ENCODE measurements at regions not wholly inside any gene's neighbourhood (a gene's known extent, or its start where the extent isn't known, plus 50 kb on each side); places are given as distances from the start of the nearest gene placed in this dataset.

DNA sequence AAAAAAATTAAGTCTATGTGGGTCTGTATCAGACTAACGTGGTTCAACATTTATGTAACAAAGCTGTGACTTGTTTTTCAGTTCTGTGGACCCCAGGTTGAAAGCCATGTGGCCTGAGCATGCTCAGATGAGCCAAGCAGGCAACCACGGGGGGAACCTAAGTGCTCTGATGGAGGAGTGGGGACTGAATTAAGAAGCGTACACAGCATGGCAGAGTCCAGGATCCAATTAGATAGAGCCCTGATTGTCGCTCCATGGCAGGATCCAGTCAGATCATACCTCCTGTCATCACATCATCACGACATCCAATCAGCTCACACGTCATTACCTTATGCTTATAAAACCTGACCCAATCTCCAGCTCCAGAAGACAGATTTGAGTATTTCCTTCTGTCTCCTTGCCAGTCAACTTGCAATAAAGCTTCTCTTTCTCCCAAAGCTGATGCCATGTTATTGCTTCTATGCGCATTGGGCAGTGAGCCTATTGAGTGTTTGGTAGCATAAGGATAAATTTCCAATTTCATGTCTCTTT lies 1013.1 kb upstream of the TMEM132C start:
- no peaks in the 10 kb centered on the region for H3K36me3 ChIP-seq
- H2AFZ ChIP-seq (replicated peaks): no peak overlapping the region
- H3K4me3 ChIP-seq: no peak overlapping the region
- H3K79me2 ChIP-seq (ENCODE audit: low read depth): no peaks in the 10 kb centered on the region
- H3K27ac ChIP-seq: no peak overlapping the region
- no peak overlapping the region for H3K27ac Mint-ChIP-seq
- no peak for DNase-seq (ENCODE audit: low spot score)
- no peaks in the 10 kb centered on the region for H3K4me1 Mint-ChIP-seq
- H4K20me1 ChIP-seq (ENCODE audit: low read depth): no peaks in the 10 kb centered on the region
- no peaks in the 10 kb centered on the region for H3K36me3 Mint-ChIP-seq
- H3K9me3 ChIP-seq (ENCODE audit: low read depth): no peaks in the 10 kb centered on the region
- H3F3A ChIP-seq (ENCODE audit: low read depth): no peaks in the 10 kb centered on the region
- H3K4me3 Mint-ChIP-seq: no peak overlapping the region
- TF ChIP-seq, protein P1, sequence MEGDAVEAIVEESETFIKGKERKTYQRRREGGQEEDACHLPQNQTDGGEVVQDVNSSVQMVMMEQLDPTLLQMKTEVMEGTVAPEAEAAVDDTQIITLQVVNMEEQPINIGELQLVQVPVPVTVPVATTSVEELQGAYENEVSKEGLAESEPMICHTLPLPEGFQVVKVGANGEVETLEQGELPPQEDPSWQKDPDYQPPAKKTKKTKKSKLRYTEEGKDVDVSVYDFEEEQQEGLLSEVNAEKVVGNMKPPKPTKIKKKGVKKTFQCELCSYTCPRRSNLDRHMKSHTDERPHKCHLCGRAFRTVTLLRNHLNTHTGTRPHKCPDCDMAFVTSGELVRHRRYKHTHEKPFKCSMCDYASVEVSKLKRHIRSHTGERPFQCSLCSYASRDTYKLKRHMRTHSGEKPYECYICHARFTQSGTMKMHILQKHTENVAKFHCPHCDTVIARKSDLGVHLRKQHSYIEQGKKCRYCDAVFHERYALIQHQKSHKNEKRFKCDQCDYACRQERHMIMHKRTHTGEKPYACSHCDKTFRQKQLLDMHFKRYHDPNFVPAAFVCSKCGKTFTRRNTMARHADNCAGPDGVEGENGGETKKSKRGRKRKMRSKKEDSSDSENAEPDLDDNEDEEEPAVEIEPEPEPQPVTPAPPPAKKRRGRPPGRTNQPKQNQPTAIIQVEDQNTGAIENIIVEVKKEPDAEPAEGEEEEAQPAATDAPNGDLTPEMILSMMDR (IDR thresholded peaks at IDR 0.05): no peak
- TF ChIP-seq EZH2 (IDR thresholded peaks at IDR 0.05): no peak
- no peak for TF ChIP-seq EZH2phosphoT487 (IDR thresholded peaks at IDR 0.05)
- H3K9me3 Mint-ChIP-seq: no peaks in the 10 kb centered on the region
- H3K27me3 ChIP-seq: no peaks in the 10 kb centered on the region
- no peaks in the 10 kb centered on the region for H3K4me1 ChIP-seq
- no peaks in the 10 kb centered on the region for H3K27me3 Mint-ChIP-seq (ENCODE audit: insufficient read depth, low read depth)
- H3K4me2 ChIP-seq: no peak overlapping the region
- H3K9ac ChIP-seq: no peak overlapping the region

DNA sequence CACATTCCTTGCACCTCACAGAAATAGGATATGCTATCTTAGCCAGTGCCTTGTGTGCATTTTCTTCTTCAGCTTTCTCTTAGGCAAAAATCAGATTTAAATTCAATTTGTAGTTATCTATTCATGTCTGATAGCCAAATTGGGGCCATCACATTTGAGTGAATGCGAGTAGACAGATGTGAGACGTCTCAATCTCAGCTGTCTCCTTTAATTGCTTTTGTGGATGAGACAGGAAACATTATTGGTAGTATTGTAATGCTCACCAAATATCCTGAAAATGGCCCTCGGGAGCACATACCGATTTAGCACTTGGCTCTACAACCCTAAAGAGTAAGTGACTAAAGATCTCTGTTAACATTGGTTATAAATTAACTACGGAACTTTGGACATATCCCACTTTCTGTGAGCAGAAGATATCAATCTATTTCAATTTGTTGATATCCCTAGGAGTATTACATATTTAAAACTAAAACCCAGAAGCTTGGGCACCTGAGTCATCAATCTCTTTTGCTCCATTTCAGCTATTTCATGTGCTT lies 1012.5 kb upstream of the TMEM132C start:
- no peak overlapping the region for H3K4me3 ChIP-seq
- no peaks in the 10 kb centered on the region for H3K4me1 ChIP-seq
- no peaks in the 10 kb centered on the region for H4K20me1 ChIP-seq (ENCODE audit: low read depth)
- Mint-ChIP-seq H3K4me3 (no peak overlapping the region), H3K36me3 (no peaks in the 10 kb centered on the region), H3K27ac (no peak overlapping the region), H3K4me1 (no peaks in the 10 kb centered on the region), H3K27me3 (ENCODE audit: insufficient read depth, low read depth) (no peaks in the 10 kb centered on the region), H3K9me3 (no peaks in the 10 kb centered on the region)
- no peaks in the 10 kb centered on the region for H3F3A ChIP-seq (ENCODE audit: low read depth)
- no peaks in the 10 kb centered on the region for H3K9me3 ChIP-seq (ENCODE audit: low read depth)
- no peak overlapping the region for H2AFZ ChIP-seq (replicated peaks)
- no peak overlapping the region for H3K4me2 ChIP-seq
- no peaks in the 10 kb centered on the region for H3K79me2 ChIP-seq (ENCODE audit: low read depth)
- TF ChIP-seq, protein P1 (IDR thresholded peaks at IDR 0.05): no peak
- no peak for TF ChIP-seq EZH2phosphoT487 (IDR thresholded peaks at IDR 0.05)
- no peak for TF ChIP-seq EZH2 (IDR thresholded peaks at IDR 0.05)
- no peaks in the 10 kb centered on the region for H3K27me3 ChIP-seq
- H3K27ac ChIP-seq: no peak overlapping the region
- H3K9ac ChIP-seq: no peak overlapping the region
- no peaks in the 10 kb centered on the region for H3K36me3 ChIP-seq
- DNase-seq (ENCODE audit: low spot score): no peak

DNA sequence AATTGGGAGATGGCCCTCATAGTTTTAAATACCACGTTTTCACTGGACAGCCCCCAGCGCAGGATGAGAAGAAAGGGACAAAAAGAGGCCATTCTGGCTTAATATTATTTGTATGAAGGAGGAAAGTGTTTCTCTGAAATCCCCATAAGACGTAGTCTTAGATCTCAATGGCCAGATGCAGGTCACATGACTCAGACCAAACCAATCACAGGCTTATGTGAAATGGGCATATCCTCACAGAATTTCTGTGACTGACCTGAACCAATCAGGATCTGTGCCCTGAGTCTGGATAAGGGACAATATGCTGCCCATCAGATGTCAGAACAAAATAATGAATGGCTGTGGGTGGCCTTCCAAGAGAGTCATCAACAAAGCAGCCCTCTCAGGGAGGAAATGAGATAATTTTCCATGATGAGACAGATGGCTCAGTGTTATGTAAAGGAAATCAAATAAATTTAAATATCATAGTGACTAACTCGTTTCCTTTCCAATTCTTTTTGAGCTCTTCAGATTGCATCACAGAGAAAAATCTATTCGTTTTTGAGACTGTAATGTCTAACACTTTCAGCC lies 1009.5 kb upstream of the TMEM132C start:
- Histone ChIP-seq H3K27ac (no peak overlapping the region), H3K4me3 (no peak overlapping the region), H3K36me3 (no peaks in the 10 kb centered on the region), H3K79me2 (ENCODE audit: low read depth) (no peaks in the 10 kb centered on the region), H3K9me3 (ENCODE audit: low read depth) (no peaks in the 10 kb centered on the region), H4K20me1 (ENCODE audit: low read depth) (no peaks in the 10 kb centered on the region), H2AFZ (replicated peaks) (no peak overlapping the region), H3K4me2 (no peak overlapping the region), H3K9ac (no peak overlapping the region), H3F3A (ENCODE audit: low read depth) (no peaks in the 10 kb centered on the region), H3K27me3 (no peaks in the 10 kb centered on the region), H3K4me1 (no peaks in the 10 kb centered on the region)
- H3K27ac Mint-ChIP-seq: no peak overlapping the region
- TF ChIP-seq, protein P1 (IDR thresholded peaks at IDR 0.05): no peak
- no peak for TF ChIP-seq EZH2phosphoT487 (IDR thresholded peaks at IDR 0.05)
- TF ChIP-seq EZH2 (IDR thresholded peaks at IDR 0.05): no peak
- DNase-seq (ENCODE audit: low spot score): no peak
- no peaks in the 10 kb centered on the region for H3K27me3 Mint-ChIP-seq (ENCODE audit: insufficient read depth, low read depth)
- no peaks in the 10 kb centered on the region for H3K4me1 Mint-ChIP-seq
- no peak overlapping the region for H3K4me3 Mint-ChIP-seq
- peaks cover 4% of the 10 kb centered on the region for H3K9me3 Mint-ChIP-seq
- no peaks in the 10 kb centered on the region for H3K36me3 Mint-ChIP-seq
